B cell (primary cell): ENCODE measurements at regions not wholly inside any gene's neighbourhood (a gene's known extent, or its start where the extent isn't known, plus 50 kb on each side); places are given as distances from the start of the nearest gene placed in this dataset.

Experiments used
- ATAC-seq: fragments of 200-7000 bp; cut with Tn5 transposase; one replicate; pipeline ENCODE4 v1.10.0; 2021; ENCODE audit warnings: low read depth, mild to moderate bottlenecking, moderate number of reproducible peaks, moderate library complexity
- CTCF ChIA-PET: fragments of 350-600 bp; sonication (Branson Sonifier 250); formaldehyde crosslinking; loops from one replicate; lab custom pipeline; 2021; ENCODE audit warnings: antibody characterized with exemption, inconsistent platforms; lab: Charles Lee
- POLR2A ChIA-PET: fragments of 350-600 bp; sonication (Branson Sonifier 250); formaldehyde crosslinking; loops from one replicate; lab custom pipeline; 2021; ENCODE audit warnings: antibody characterized with exemption; lab: Charles Lee
- DNase-seq: peaks from one replicate; pipeline ENCODE4 v3.0.0; 2013
- H2AFZ ChIP-seq: 2 replicates; pipeline ENCODE4 v1.6.1; 2012; ENCODE audit warnings: mild to moderate bottlenecking, low read depth, low read length; ENCODE audit not compliant: insufficient read depth, poor library complexity, severe bottlenecking
- H3K27ac ChIP-seq, 2 donors: 1 replicate in 1 of 2; 2 replicates in 1 of 2; pipeline ENCODE4 v1.5.1; 2012 to 2013; ENCODE audit warnings: low read length in 2 of 2, mild to moderate bottlenecking in 2 of 2, moderate library complexity in 1 of 2
- H3K27me3 ChIP-seq, 4 experiments: fragments of 200-600 bp in 1 of 4; sonication (generic) in 1 of 4; replicated peaks in 1 of 4; 1 replicate in 2 of 4; 2 replicates in 2 of 4; pipeline versions ENCODE4 v1.6.1 to v1.7.0; 2013 to 2016; ENCODE audit warnings: low read length in 3 of 4, mild to moderate bottlenecking in 2 of 4, mixed read lengths in 1 of 4, moderate library complexity in 1 of 4; ENCODE audit not compliant: insufficient read depth in 4 of 4, control insufficient read depth in 3 of 4; ENCODE audit errors: control extremely low read depth in 1 of 4
- H3K36me3 ChIP-seq, 2 experiments: replicated peaks in 1 of 2; 1 replicate in 1 of 2; 2 replicates in 1 of 2; pipeline versions ENCODE4 v1.6.1 to v1.7.1; 2013; ENCODE audit warnings: low read length in 1 of 2; ENCODE audit not compliant: insufficient read depth in 2 of 2, control insufficient read depth in 1 of 2; ENCODE audit errors: control extremely low read depth in 1 of 2, extremely low read depth in 1 of 2
- H3K4me1 ChIP-seq, 2 donors: fragments of 200-600 bp in 1 of 2; sonication (generic) in 1 of 2; 1 replicate in 1 of 2; 2 replicates in 1 of 2; pipeline versions ENCODE4 v1.5.1 to v1.6.1; 2013 to 2017; ENCODE audit warnings: low read length in 2 of 2; ENCODE audit not compliant: control insufficient read depth in 2 of 2, insufficient read depth in 2 of 2
- H3K4me2 ChIP-seq: replicated peaks from 2 replicates; pipeline ENCODE3; 2012; ENCODE audit warnings: mild to moderate bottlenecking, low read depth, low read length; ENCODE audit not compliant: poor library complexity, severe bottlenecking
- H3K4me3 ChIP-seq, 5 experiments: fragments of 200-600 bp in 1 of 5; sonication (generic) in 1 of 5; 1 replicate in 3 of 5; 2 replicates in 2 of 5; pipeline versions ENCODE4 v1.5.1 to v1.7.0; 2011 to 2016; ENCODE audit warnings: low read length in 4 of 5, mild to moderate bottlenecking in 4 of 5, low read depth in 2 of 5, control low read depth in 1 of 5, moderate library complexity in 1 of 5; ENCODE audit not compliant: insufficient read depth in 1 of 5; ENCODE audit errors: control extremely low read depth in 1 of 5, extremely low read depth in 1 of 5
- H3K79me2 ChIP-seq: fragments of 200-600 bp; sonication (generic); one replicate; pipeline ENCODE4 v1.6.0; 2016; ENCODE audit warnings: low read length; ENCODE audit not compliant: control insufficient read depth, insufficient read depth
- H3K9ac ChIP-seq: fragments of 200-600 bp; sonication (generic); 2 replicates; pipeline ENCODE4 v1.6.1; 2017; ENCODE audit warnings: mild to moderate bottlenecking, low read length, moderate library complexity
- H3K9me3 ChIP-seq, 3 donors: one replicate each; pipeline versions ENCODE4 v1.6.1 to v1.7.1; 2013; ENCODE audit warnings: low read length in 2 of 3; ENCODE audit not compliant: control insufficient read depth in 2 of 3, insufficient read depth in 1 of 3; ENCODE audit errors: control extremely low read depth in 1 of 3
- H4K20me1 ChIP-seq: 2 replicates; pipeline ENCODE4 v1.6.0; 2012; ENCODE audit warnings: mild to moderate bottlenecking, low read length; ENCODE audit not compliant: insufficient read depth, control insufficient read depth, poor library complexity, severe bottlenecking
- H3K27ac Mint-ChIP-seq: one replicate; pipeline ENCODE4 v1.8.0; 2021; ENCODE audit warnings: mixed read lengths
- H3K27me3 Mint-ChIP-seq: one replicate; pipeline ENCODE4 v1.8.0; 2021; ENCODE audit warnings: mixed read lengths
- H3K4me1 Mint-ChIP-seq: one replicate; pipeline ENCODE4 v1.8.0; 2021; ENCODE audit warnings: mixed read lengths
- H3K4me3 Mint-ChIP-seq: one replicate; pipeline ENCODE4 v1.8.0; 2021; ENCODE audit warnings: mixed read lengths
- H3K9me3 Mint-ChIP-seq: one replicate; pipeline ENCODE4 v1.8.0; 2022; ENCODE audit warnings: mixed read lengths; ENCODE audit not compliant: insufficient read depth
- CTCF ChIP-seq: fragments of 200-600 bp; IDR thresholded peaks from one replicate; pipeline ENCODE4 v1.8.0; 2022; ENCODE audit warnings: antibody characterized with exemption, mild to moderate bottlenecking
- EZH2 ChIP-seq: IDR thresholded peaks from 2 replicates; pipeline ENCODE4 v1.6.1; 2012; ENCODE audit warnings: borderline replicate concordance, low read depth, mild to moderate bottlenecking, moderate library complexity, low read length; ENCODE audit not compliant: insufficient read depth, poor library complexity, severe bottlenecking
- WGBS: methylation state at CpG from one replicate; pipeline ENCODE4 v1.1.5; 2013; ENCODE audit warnings: missing lambda C conversion rate; ENCODE audit not compliant: insufficient coverage; 5-methylcytosine and 5-hydroxymethylcytosine counted together
- intact Hi-C: fragments of 100-400 bp; cut with micrococcal nuclease; formaldehyde crosslinking; loops from one replicate; pipeline ENCODE4 v1.10.0; 2022

GRCh38 chr11:70820712-70821111 lies 422.4 kb downstream of the CTTN start:
- H3K4me1 Mint-ChIP-seq = no peaks in the 10 kb centered on the region
- Histone ChIP-seq H4K20me1 (no peaks in the 10 kb centered on the region), H3K9ac (no peak overlapping the region), H3K4me3 (no peak overlapping the region), H3K4me1 (no peaks in the 10 kb centered on the region), H3K9me3 (peaks cover 0 to 26% (median 0%) of the 10 kb centered on the region in 3 donors), H3K27me3 (peaks cover 0 to 9% (median 2%) of the 10 kb centered on the region in 4 experiments), H3K79me2 (no peaks in the 10 kb centered on the region), H2AFZ (no peak overlapping the region), H3K36me3 (no peaks in the 10 kb centered on the region), H3K27ac (no peak overlapping the region), H3K4me2 (no peak overlapping the region)
- POLR2A ChIA-PET = no interaction called here
- H3K27me3 Mint-ChIP-seq = peaks cover 17% of the 10 kb centered on the region
- 92% methylated on average over 13 of the region's 14 CpGs for WGBS
- no peak overlapping the region for H3K27ac Mint-ChIP-seq
- no peak for ATAC-seq
- H3K4me3 Mint-ChIP-seq = no peak overlapping the region
- intact Hi-C loops = no loop called here
- no peak for DNase-seq
- no peaks in the 10 kb centered on the region for H3K9me3 Mint-ChIP-seq
- TF ChIP-seq CTCF (no peak), EZH2 (no peak)
- CTCF ChIA-PET = no interaction called here

GRCh38 chr11:70823771-70824170 lies 425.4 kb downstream of the CTTN start:
- Histone ChIP-seq H3K4me2 (no peak overlapping the region), H3K79me2 (no peaks in the 10 kb centered on the region), H3K9me3 (peaks cover 0 to 26% (median 0%) of the 10 kb centered on the region in 3 donors), H3K9ac (no peak overlapping the region), H3K4me1 (no peaks in the 10 kb centered on the region), H3K27ac (no peak overlapping the region), H3K4me3 (no peak overlapping the region), H2AFZ (no peak overlapping the region), H4K20me1 (no peaks in the 10 kb centered on the region), H3K27me3 (peaks cover 0 to 16% (median 7%) of the 10 kb centered on the region in 4 experiments), H3K36me3 (no peaks in the 10 kb centered on the region)
- peaks cover 21% of the 10 kb centered on the region for H3K27me3 Mint-ChIP-seq
- H3K4me1 Mint-ChIP-seq = no peaks in the 10 kb centered on the region
- POLR2A ChIA-PET = no interaction called here
- no peak overlapping the region for H3K27ac Mint-ChIP-seq
- CTCF ChIA-PET = interaction anchor here (1.0 kb wide), 1 partner anchor 9 kb away, joined by 5 read pairs; no protein-coding TSS in a partner anchor
- no peaks in the 10 kb centered on the region for H3K9me3 Mint-ChIP-seq
- H3K4me3 Mint-ChIP-seq = no peak overlapping the region
- TF ChIP-seq CTCF = no peak
- no peak for TF ChIP-seq EZH2
- no peak for ATAC-seq
- intact Hi-C loops = no loop called here
- 90% methylated on average over 6 of the region's 7 CpGs for WGBS
- no peak for DNase-seq
